ENCODE measurements at regions not wholly inside any gene's neighbourhood (a gene's known extent, or its start where the extent isn't known, plus 50 kb on each side); places are given as distances from the start of the nearest gene placed in this dataset.

- DNase-seq (ENCODE audit: low spot score): no peak
- no peaks in the 10 kb centered on the region for H3K4me1 Mint-ChIP-seq (ENCODE audit: low read depth in 2 of 2)
- H3K27me3 Mint-ChIP-seq: peaks cover 12 to 21% of the 10 kb centered on the region in 2 donors
- no peak overlapping the region for H3K4me3 Mint-ChIP-seq
- no peak for ATAC-seq
- H3K9me3 Mint-ChIP-seq: no peaks in the 10 kb centered on the region
- H3K27ac Mint-ChIP-seq: no peak overlapping the region
- no peaks in the 10 kb centered on the region for H3K36me3 Mint-ChIP-seq
These were observed 212.3 kb upstream of the TMEM161B start for GRCh38 chr5:88480801-88481499.

- no peaks in the 10 kb centered on the region for H3K9me3 Mint-ChIP-seq
- no peak for ATAC-seq
- H3K27ac Mint-ChIP-seq: no peak overlapping the region
- no peaks in the 10 kb centered on the region for H3K4me1 Mint-ChIP-seq (ENCODE audit: low read depth in 2 of 2)
- no peak for DNase-seq (ENCODE audit: low spot score)
- no peak overlapping the region for H3K4me3 Mint-ChIP-seq
- H3K36me3 Mint-ChIP-seq: no peaks in the 10 kb centered on the region
- peaks cover 12 to 26% of the 10 kb centered on the region in 2 donors for H3K27me3 Mint-ChIP-seq
These were observed 211.6 kb upstream of the TMEM161B start for GRCh38 chr5:88480245-88480644.

- Mint-ChIP-seq H3K9me3 (peaks cover 3% of the 10 kb centered on the region), H3K27ac (no peak overlapping the region), H3K4me1 (ENCODE audit: low read depth in 2 of 2) (no peaks in the 10 kb centered on the region), H3K27me3 (peaks cover 19 to 41% of the 10 kb centered on the region in 2 donors), H3K4me3 (no peak overlapping the region), H3K36me3 (peaks cover 10% of the 10 kb centered on the region)
- no peak for ATAC-seq
- no peak for DNase-seq (ENCODE audit: low spot score)
These were observed 205.9 kb upstream of the TMEM161B start for GRCh38 chr5:88474574-88474973.

- Mint-ChIP-seq H3K36me3 (peaks cover 10% of the 10 kb centered on the region), H3K4me1 (ENCODE audit: low read depth in 2 of 2) (no peaks in the 10 kb centered on the region), H3K27ac (no peak overlapping the region), H3K27me3 (peaks cover 20 to 52% of the 10 kb centered on the region in 2 donors), H3K9me3 (peaks cover 3% of the 10 kb centered on the region), H3K4me3 (no peak overlapping the region)
- ATAC-seq (no peak), DNase-seq (ENCODE audit: low spot score) (no peak)
These were observed 202.1 kb upstream of the TMEM161B start for GRCh38 chr5:88470745-88471144.

- H3K4me3 Mint-ChIP-seq: no peak overlapping the region
- H3K9me3 Mint-ChIP-seq: no peaks in the 10 kb centered on the region
- H3K27me3 Mint-ChIP-seq: peaks cover 20 to 24% of the 10 kb centered on the region in 2 donors
- H3K4me1 Mint-ChIP-seq (ENCODE audit: low read depth in 2 of 2): no peaks in the 10 kb centered on the region
- H3K27ac Mint-ChIP-seq: no peak overlapping the region
- ATAC-seq: no peak
- no peaks in the 10 kb centered on the region for H3K36me3 Mint-ChIP-seq
- DNase-seq (ENCODE audit: low spot score): no peak
These were observed 191.3 kb upstream of the TMEM161B start for GRCh38 chr5:88459971-88460370.

GRCh38 chr5:88452820-88453219 lies 184.2 kb upstream of the TMEM161B start:
- no peaks in the 10 kb centered on the region for H3K4me1 Mint-ChIP-seq (ENCODE audit: low read depth in 2 of 2)
- H3K27ac Mint-ChIP-seq: no peak overlapping the region

GRCh38 chr5:88450239-88450638 lies 181.6 kb upstream of the TMEM161B start:
- Mint-ChIP-seq H3K27me3 (peaks cover 21 to 22% of the 10 kb centered on the region in 2 donors), H3K4me3 (no peak overlapping the region), H3K27ac (no peak overlapping the region), H3K9me3 (peaks cover 2% of the 10 kb centered on the region), H3K4me1 (ENCODE audit: low read depth in 2 of 2) (no peaks in the 10 kb centered on the region), H3K36me3 (no peaks in the 10 kb centered on the region)
- DNase-seq (ENCODE audit: low spot score) (no peak), ATAC-seq (no peak)

More at GRCh38 chr5:88452820-88453219, 184.2 kb upstream of the TMEM161B start:
- ATAC-seq: no peak
- H3K27me3 Mint-ChIP-seq: peaks cover 19 to 24% of the 10 kb centered on the region in 2 donors
- H3K4me3 Mint-ChIP-seq: no peak overlapping the region
- DNase-seq (ENCODE audit: low spot score): no peak
- peaks cover 2% of the 10 kb centered on the region for H3K9me3 Mint-ChIP-seq
- no peaks in the 10 kb centered on the region for H3K36me3 Mint-ChIP-seq

GRCh38 chr5:88438006-88438405 lies 169.4 kb upstream of the TMEM161B start:
- ATAC-seq (no peak), DNase-seq (ENCODE audit: low spot score) (no peak)
- Mint-ChIP-seq H3K9me3 (no peaks in the 10 kb centered on the region), H3K4me1 (ENCODE audit: low read depth in 2 of 2) (no peaks in the 10 kb centered on the region), H3K27ac (no peak overlapping the region), H3K4me3 (no peak overlapping the region), H3K27me3 (peaks cover 0 to 19% of the 10 kb centered on the region in 2 donors), H3K36me3 (no peaks in the 10 kb centered on the region)

- Mint-ChIP-seq H3K4me1 (ENCODE audit: low read depth in 2 of 2) (no peaks in the 10 kb centered on the region), H3K27me3 (peaks cover 5 to 15% of the 10 kb centered on the region in 2 donors), H3K9me3 (no peaks in the 10 kb centered on the region), H3K4me3 (no peak overlapping the region), H3K36me3 (no peaks in the 10 kb centered on the region), H3K27ac (no peak overlapping the region)
- ATAC-seq (no peak), DNase-seq (ENCODE audit: low spot score) (no peak)
These were observed 167.6 kb upstream of the TMEM161B start for GRCh38 chr5:88436290-88436689.

GRCh38 chr5:88428633-88429032 lies 160.0 kb upstream of the TMEM161B start:
- ATAC-seq (no peak), DNase-seq (ENCODE audit: low spot score) (no peak)
- Mint-ChIP-seq H3K36me3 (no peaks in the 10 kb centered on the region), H3K27ac (no peak overlapping the region), H3K27me3 (peaks cover 10 to 34% of the 10 kb centered on the region in 2 donors), H3K9me3 (peaks cover 3% of the 10 kb centered on the region), H3K4me3 (no peak overlapping the region), H3K4me1 (ENCODE audit: low read depth in 2 of 2) (no peaks in the 10 kb centered on the region)

GRCh38 chr5:88426441-88426840 lies 157.8 kb upstream of the TMEM161B start:
- H3K4me1 Mint-ChIP-seq (ENCODE audit: low read depth in 2 of 2): no peaks in the 10 kb centered on the region
- H3K27me3 Mint-ChIP-seq: peaks cover 8 to 26% of the 10 kb centered on the region in 2 donors
- H3K27ac Mint-ChIP-seq: no peak overlapping the region
- H3K9me3 Mint-ChIP-seq: peaks cover 3% of the 10 kb centered on the region
- DNase-seq (ENCODE audit: low spot score): no peak
- no peaks in the 10 kb centered on the region for H3K36me3 Mint-ChIP-seq
- no peak overlapping the region for H3K4me3 Mint-ChIP-seq
- ATAC-seq: no peak

- H3K27me3 Mint-ChIP-seq: peaks cover 7 to 21% of the 10 kb centered on the region in 2 donors
- no peak overlapping the region for H3K4me3 Mint-ChIP-seq
- H3K4me1 Mint-ChIP-seq (ENCODE audit: low read depth in 2 of 2): no peaks in the 10 kb centered on the region
- ATAC-seq (no peak), DNase-seq (ENCODE audit: low spot score) (no peak)
- H3K36me3 Mint-ChIP-seq: no peaks in the 10 kb centered on the region
- peaks cover 3% of the 10 kb centered on the region for H3K9me3 Mint-ChIP-seq
- no peak overlapping the region for H3K27ac Mint-ChIP-seq
These were observed 156.5 kb upstream of the TMEM161B start for GRCh38 chr5:88425124-88425523.

- Mint-ChIP-seq H3K4me3 (no peak overlapping the region), H3K27ac (no peak overlapping the region), H3K36me3 (no peaks in the 10 kb centered on the region), H3K9me3 (no peaks in the 10 kb centered on the region), H3K27me3 (peaks cover 5 to 6% of the 10 kb centered on the region in 2 donors), H3K4me1 (ENCODE audit: low read depth in 2 of 2) (no peaks in the 10 kb centered on the region)
- DNase-seq (ENCODE audit: low spot score) (no peak), ATAC-seq (no peak)
These were observed 151.3 kb upstream of the TMEM161B start for GRCh38 chr5:88419931-88420330.

- H3K4me1 Mint-ChIP-seq (ENCODE audit: low read depth in 2 of 2): no peaks in the 10 kb centered on the region
- no peaks in the 10 kb centered on the region for H3K36me3 Mint-ChIP-seq
- ATAC-seq (no peak), DNase-seq (ENCODE audit: low spot score) (no peak)
- H3K4me3 Mint-ChIP-seq: no peak overlapping the region
- peaks cover 8 to 11% of the 10 kb centered on the region in 2 donors for H3K27me3 Mint-ChIP-seq
- H3K9me3 Mint-ChIP-seq: no peaks in the 10 kb centered on the region
- no peak overlapping the region for H3K27ac Mint-ChIP-seq
These were observed 138.7 kb upstream of the TMEM161B start for GRCh38 chr5:88407341-88407740.

- Mint-ChIP-seq H3K27ac (no peak overlapping the region), H3K4me3 (no peak overlapping the region), H3K9me3 (no peaks in the 10 kb centered on the region), H3K27me3 (peaks cover 17 to 20% of the 10 kb centered on the region in 2 donors), H3K36me3 (no peaks in the 10 kb centered on the region), H3K4me1 (ENCODE audit: low read depth in 2 of 2) (no peaks in the 10 kb centered on the region)
- DNase-seq (ENCODE audit: low spot score) (no peak), ATAC-seq (no peak)
These were observed 137.1 kb upstream of the TMEM161B start for GRCh38 chr5:88405783-88406182.

Data from natural killer cell treated with Interleukin-12 subunit alpha and Interleukin-12 subunit beta and Interleukin-15 and Interleukin-18, amount 100 ng/mL, for 72 hours (primary cell).